Liver (tissue), 8 donors: ENCODE measurements at regions not wholly inside any gene's neighbourhood (a gene's known extent, or its start where the extent isn't known, plus 50 kb on each side); places are given as distances from the start of the nearest gene placed in this dataset. TPM values are rescaled to one million over a fixed set of nuclear protein-coding genes. Genes with fewer than 3 reads are reported as not detected.

Experiments used
- DNase-seq: peaks from one replicate; pipeline ENCODE4 v3.0.0-alpha.2; 2017; ENCODE audit warnings: low spot score
- H3K27ac ChIP-seq, 2 donors: one replicate each; pipeline ENCODE4 v1.7.0; 2013; ENCODE audit warnings: inconsistent platforms in 2 of 2, low read length in 2 of 2, control low read depth in 1 of 2, low read depth in 1 of 2, mild to moderate bottlenecking in 1 of 2
- H3K27me3 ChIP-seq, 4 donors: one replicate each; pipeline versions ENCODE4 v1.6.1 to v1.7.0; 2013; ENCODE audit warnings: low read length in 3 of 4, inconsistent platforms in 1 of 4, mild to moderate bottlenecking in 1 of 4, moderate library complexity in 1 of 4; ENCODE audit not compliant: control insufficient read depth in 4 of 4, insufficient read depth in 4 of 4
- H3K36me3 ChIP-seq, 4 donors: one replicate each; pipeline versions ENCODE4 v1.6.1 to v1.7.0; 2013; ENCODE audit warnings: low read length in 3 of 4, mild to moderate bottlenecking in 3 of 4, low read depth in 1 of 4, moderate library complexity in 1 of 4; ENCODE audit not compliant: control insufficient read depth in 4 of 4, insufficient read depth in 3 of 4
- H3K4me1 ChIP-seq, 4 donors: one replicate each; pipeline versions ENCODE4 v1.6.1 to v1.7.0; 2013; ENCODE audit warnings: low read length in 3 of 4, mild to moderate bottlenecking in 3 of 4, moderate library complexity in 1 of 4; ENCODE audit not compliant: control insufficient read depth in 4 of 4, insufficient read depth in 4 of 4
- H3K4me3 ChIP-seq, 3 donors: one replicate each; pipeline versions ENCODE4 v1.6.1 to v1.7.0; 2013; ENCODE audit warnings: low read length in 3 of 3, control low read depth in 1 of 3, low read depth in 1 of 3, mild to moderate bottlenecking in 1 of 3
- H3K9ac ChIP-seq, 2 donors: one replicate each; pipeline ENCODE4 v1.7.0; 2013; ENCODE audit warnings: low read length in 2 of 2, mild to moderate bottlenecking in 2 of 2, moderate library complexity in 2 of 2, control low read depth in 1 of 2, low read depth in 1 of 2
- H3K9me3 ChIP-seq, 4 donors: one replicate each; pipeline versions ENCODE4 v1.6.1 to v1.7.0; 2013; ENCODE audit warnings: low read length in 3 of 4; ENCODE audit not compliant: control insufficient read depth in 4 of 4
- FOXA1 ChIP-seq: IDR thresholded peaks from 2 replicates; pipeline ENCODE4 v1.6.1; 2016; ENCODE audit warnings: antibody characterized with exemption
- FOXA2 ChIP-seq: IDR thresholded peaks from 2 replicates; pipeline ENCODE4 v1.6.1; 2016; ENCODE audit warnings: antibody characterized with exemption
- GABPA ChIP-seq, 2 donors: IDR thresholded peaks in 1 of 2; conservative IDR thresholded peaks in 1 of 2; 2 replicates each; pipeline ENCODE4 v1.6.1; 2016; ENCODE audit warnings: antibody characterized with exemption in 2 of 2, mild to moderate bottlenecking in 1 of 2, moderate library complexity in 1 of 2
- HNF4A ChIP-seq, 2 donors: conservative IDR thresholded peaks; 2 replicates each; pipeline ENCODE4 v1.6.1; 2016; ENCODE audit warnings: antibody characterized with exemption in 2 of 2, mild to moderate bottlenecking in 2 of 2
- JUND ChIP-seq, 2 donors: IDR thresholded peaks; 2 replicates each; pipeline ENCODE4 v1.6.1; 2016; ENCODE audit warnings: antibody characterized with exemption in 2 of 2
- MAX ChIP-seq: IDR thresholded peaks from 2 replicates; pipeline ENCODE4 v1.6.1; 2016; ENCODE audit warnings: antibody characterized with exemption
- NR2F2 ChIP-seq: IDR thresholded peaks from 2 replicates; pipeline ENCODE4 v1.6.1; 2016; ENCODE audit warnings: antibody characterized with exemption
- RAD21 ChIP-seq, 2 donors: IDR thresholded peaks; 2 replicates each; pipeline ENCODE4 v1.6.1; 2016; ENCODE audit warnings: antibody characterized with exemption in 2 of 2, mild to moderate bottlenecking in 2 of 2
- REST ChIP-seq: IDR thresholded peaks from 2 replicates; pipeline ENCODE4 v1.6.1; 2016; ENCODE audit warnings: antibody characterized with exemption, mild to moderate bottlenecking
- SP1 ChIP-seq: IDR thresholded peaks from 2 replicates; pipeline ENCODE4 v1.6.1; 2018; ENCODE audit warnings: antibody characterized with exemption, mild to moderate bottlenecking
- WGBS: extraction: QIAGEN DNeasy Blood & Tissue Kit; methylation state at CpG from one replicate; pipeline ENCODE4 v1.1.7; 2013; 5-methylcytosine and 5-hydroxymethylcytosine counted together
- small RNA-seq: library from RNA; depleted of rRNA; stranded (forward); fragments of <200 nt; gene quantifications from one replicate; pipeline ENCODE3, GENCODE V24; 2014
- TF ChIP-seq, protein P1 (sequence below): IDR thresholded peaks from 2 replicates; pipeline ENCODE4 v1.6.1; 2016; ENCODE audit warnings: antibody characterized with exemption
- donor health status: healthy.
- donor health status: healthy.
- donor health status: healthy.
- donor health status: healthy.

DNA sequence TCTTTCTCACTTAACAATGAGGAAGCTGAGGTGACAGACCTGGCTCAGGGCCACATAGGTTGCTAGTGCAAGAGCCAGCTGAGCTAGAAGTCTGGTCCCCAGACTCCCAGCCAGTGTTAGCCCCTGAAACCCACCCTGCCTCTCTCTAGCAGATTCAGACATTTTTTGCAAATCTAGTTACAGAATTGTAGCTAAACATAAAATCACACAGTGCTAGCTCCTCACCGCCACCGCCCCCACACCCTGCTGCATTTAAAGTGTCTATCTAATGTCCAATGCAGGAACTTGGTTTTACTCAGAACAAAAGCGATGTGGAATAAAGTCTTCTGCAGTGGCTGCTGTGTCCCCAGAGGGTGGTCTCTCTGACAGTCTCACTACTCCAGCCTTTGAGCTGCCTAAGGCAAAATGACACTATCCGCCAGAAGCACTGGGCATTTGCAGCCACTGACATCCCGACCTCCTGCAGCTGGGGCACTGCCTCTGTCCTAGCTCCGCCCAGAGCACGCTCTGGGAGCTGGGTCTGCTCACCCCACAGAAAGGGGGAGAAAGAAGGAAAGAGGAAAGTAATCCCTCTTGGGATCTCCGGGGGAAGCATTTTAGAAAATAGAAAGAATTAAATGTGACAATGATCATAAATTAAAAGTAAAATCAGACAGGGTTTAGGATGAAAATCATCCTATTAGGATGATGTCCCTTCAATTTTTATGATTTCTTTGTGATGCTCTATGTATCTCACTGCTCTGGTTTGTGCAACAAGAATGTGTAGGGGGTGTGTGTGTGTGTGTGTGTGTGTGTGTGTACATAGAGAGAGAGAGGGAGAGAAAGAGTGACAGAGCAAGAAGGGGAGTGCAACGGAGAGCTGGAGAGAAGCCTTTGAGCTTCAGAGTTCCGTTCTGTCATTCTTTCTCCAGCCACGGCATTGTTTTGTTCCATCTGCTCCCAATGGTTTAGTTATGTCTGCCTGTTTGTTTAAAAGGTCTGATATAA is 50.5 kb upstream of the ST8SIA3 start:
- Histone ChIP-seq H3K4me1 (no peaks in the 10 kb centered on the region), H3K36me3 (no peaks in the 10 kb centered on the region), H3K9ac (no peak overlapping the region), H3K27ac (no peak overlapping the region), H3K27me3 (no peaks in the 10 kb centered on the region), H3K9me3 (no peaks in the 10 kb centered on the region), H3K4me3 (no peak overlapping the region)
- DNase-seq, result no peak
- TF ChIP-seq SP1 (no peak), RAD21 (IDR thresholded peaks at IDR 0.05) (no peak), MAX (no peak), REST (no peak), NR2F2 (no peak), HNF4A (conservative IDR thresholded peaks at IDR 0.05) (no peak), FOXA1 (no peak), FOXA2 (no peak), GABPA (IDR thresholded peaks at IDR 0.05 in 1 of 2, conservative IDR thresholded peaks at IDR 0.05 in 1 of 2) (no peak), JUND (IDR thresholded peaks at IDR 0.05) (no peak)
- TF ChIP-seq, protein P1, sequence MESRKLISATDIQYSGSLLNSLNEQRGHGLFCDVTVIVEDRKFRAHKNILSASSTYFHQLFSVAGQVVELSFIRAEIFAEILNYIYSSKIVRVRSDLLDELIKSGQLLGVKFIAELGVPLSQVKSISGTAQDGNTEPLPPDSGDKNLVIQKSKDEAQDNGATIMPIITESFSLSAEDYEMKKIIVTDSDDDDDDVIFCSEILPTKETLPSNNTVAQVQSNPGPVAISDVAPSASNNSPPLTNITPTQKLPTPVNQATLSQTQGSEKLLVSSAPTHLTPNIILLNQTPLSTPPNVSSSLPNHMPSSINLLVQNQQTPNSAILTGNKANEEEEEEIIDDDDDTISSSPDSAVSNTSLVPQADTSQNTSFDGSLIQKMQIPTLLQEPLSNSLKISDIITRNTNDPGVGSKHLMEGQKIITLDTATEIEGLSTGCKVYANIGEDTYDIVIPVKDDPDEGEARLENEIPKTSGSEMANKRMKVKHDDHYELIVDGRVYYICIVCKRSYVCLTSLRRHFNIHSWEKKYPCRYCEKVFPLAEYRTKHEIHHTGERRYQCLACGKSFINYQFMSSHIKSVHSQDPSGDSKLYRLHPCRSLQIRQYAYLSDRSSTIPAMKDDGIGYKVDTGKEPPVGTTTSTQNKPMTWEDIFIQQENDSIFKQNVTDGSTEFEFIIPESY, result no peak
- 76% methylated on average over 11 of the region's 11 CpGs for WGBS

Small RNA genes lying in the stretch of these regions (small RNA-seq; reads per million reads assigned to genes)
- not detected for gene RNU6-737P
